Lower leg skin (tissue), 3 donors: ENCODE measurements at regions not wholly inside any gene's neighbourhood (a gene's known extent, or its start where the extent isn't known, plus 50 kb on each side); places are given as distances from the start of the nearest gene placed in this dataset.

Source experiments
- CTCF ChIP-seq, 3 donors: fragments of 450-650 bp; IDR thresholded peaks; one replicate each; pipeline ENCODE4 v1.5.1; 2016; ENCODE audit warnings: antibody characterized with exemption in 3 of 3, mild to moderate bottlenecking in 3 of 3, moderate library complexity in 2 of 3
- POLR2A ChIP-seq, 2 donors: fragments of 450-650 bp; IDR thresholded peaks; one replicate each; pipeline ENCODE4 v1.6.1; 2016 to 2017; ENCODE audit warnings: antibody characterized with exemption in 2 of 2, mild to moderate bottlenecking in 1 of 2, moderate library complexity in 1 of 2

- no peak for TF ChIP-seq CTCF (IDR thresholded peaks at IDR 0.05)
- no peak for TF ChIP-seq POLR2A (IDR thresholded peaks at IDR 0.05)
Measured at GRCh38 chr22:34992672-34993071, 73.3 kb upstream of the ISX start.
